ENCODE measurements at regions not wholly inside any gene's neighbourhood (a gene's known extent, or its start where the extent isn't known, plus 50 kb on each side); places are given as distances from the start of the nearest gene placed in this dataset.

- Histone ChIP-seq H2BK20ac (ENCODE audit: low read depth, low read length, poor library complexity, severe bottlenecking) (no peak overlapping the region), H3K9me3 (ENCODE audit: control insufficient read depth, low read depth, low read length) (no peaks in the 10 kb centered on the region), H2AK5ac (ENCODE audit: insufficient read length, low read length) (no peak overlapping the region), H3K27me3 (ENCODE audit: insufficient read depth, low read length) (no peaks in the 10 kb centered on the region), H3K79me1 (ENCODE audit: insufficient read depth, low read depth, low read length, poor library complexity, severe bottlenecking) (no peaks in the 10 kb centered on the region), H3K79me2 (ENCODE audit: insufficient read depth, low read length) (no peaks in the 10 kb centered on the region), H4K91ac (ENCODE audit: insufficient read length, low read depth, low read length) (no peak overlapping the region), H3K4ac (ENCODE audit: low read depth, low read length) (no peak overlapping the region), H2BK5ac (ENCODE audit: insufficient read length, low read length) (no peak overlapping the region), H2BK15ac (ENCODE audit: low read depth, low read length) (no peak overlapping the region), H3T11ph (ENCODE audit: low read length) (no peak overlapping the region), H3K23ac (ENCODE audit: insufficient read length, low read depth, low read length) (no peak overlapping the region), H3K56ac (ENCODE audit: insufficient read length, low read depth, low read length) (no peak overlapping the region), H3K4me2 (ENCODE audit: insufficient read depth, insufficient read length, low read length) (no peak overlapping the region), H4K8ac (replicated peaks; ENCODE audit: insufficient read length, low read depth, low read length) (no peak overlapping the region), H4K20me1 (ENCODE audit: control insufficient read depth, insufficient read depth, insufficient read length) (no peaks in the 10 kb centered on the region), H3K27ac (ENCODE audit: insufficient read length, low read depth, low read length) (no peak overlapping the region), H3K9ac (ENCODE audit: extremely low read depth, insufficient read length, low read length) (no peak overlapping the region), H3K23me2 (ENCODE audit: insufficient read length, low read depth, low read length, poor library complexity, severe bottlenecking) (no peaks in the 10 kb centered on the region), H3K14ac (ENCODE audit: insufficient read depth, low read length) (no peak overlapping the region), H3K4me1 (ENCODE audit: insufficient read depth, low read length) (no peaks in the 10 kb centered on the region), H3K18ac (ENCODE audit: insufficient read length, low read depth, low read length) (no peak overlapping the region), H4K5ac (ENCODE audit: insufficient read length, low read depth, low read length) (no peak overlapping the region), H2BK12ac (ENCODE audit: insufficient read length, low read depth, low read length) (no peak overlapping the region), H2BK120ac (ENCODE audit: low read depth, low read length, poor library complexity, severe bottlenecking) (no peak overlapping the region), H2AFZ (ENCODE audit: low read length) (no peak overlapping the region)
- H3K4me1 Mint-ChIP-seq, result no peaks in the 10 kb centered on the region
- no peak for DNase-seq
- no peaks in the 10 kb centered on the region for H3K9me3 Mint-ChIP-seq
- no peak overlapping the region for H3K4me3 Mint-ChIP-seq
- H3K27me3 Mint-ChIP-seq (ENCODE audit: low read depth), result peaks cover 57% of the 10 kb centered on the region
- no peak for TF ChIP-seq CTCF (conservative IDR thresholded peaks at IDR 0.05)
- H3K27ac Mint-ChIP-seq, result no peak overlapping the region
- H3K36me3 Mint-ChIP-seq (ENCODE audit: insufficient read depth in 1 of 3, low read depth in 3 of 3), result no peaks in the 10 kb centered on the region
These were observed 104.3 kb upstream of the MRPS22 start for GRCh38 chr3:139239550-139239949.
